GM12878 (cell line): ENCODE measurements at regions not wholly inside any gene's neighbourhood (a gene's known extent, or its start where the extent isn't known, plus 50 kb on each side); places are given as distances from the start of the nearest gene placed in this dataset.

ENCODE experiments used
- ATAC-seq: fragments of 200-7000 bp; cut with Tn5 transposase; 3 replicates; pipeline ENCODE4 v1.9.1; 2020; ENCODE audit warnings: mild to moderate bottlenecking, moderate library complexity
- BruUV-seq: library from RNA; stranded (reverse); fragments of 400-500 nt; replicated peaks from 2 replicates; lab custom pipeline; 2021; lab: Mats Ljungman, UMichigan
- CTCF ChIA-PET: fragments of 300-600 bp; sonication (Branson Sonifier 250); formaldehyde crosslinking; extraction: SDS; loops from one replicate; lab custom pipeline; 2021; ENCODE audit warnings: inconsistent platforms; lab: Yijun Ruan, JAX
- POLR2A ChIA-PET: fragments of 350-600 bp; formaldehyde crosslinking; extraction: SDS; loops from one replicate; lab custom pipeline; 2021; ENCODE audit warnings: inconsistent platforms; lab: Charles Lee
- RAD21 ChIA-PET: fragments of 300-600 bp; sonication (Branson Sonifier 250); formaldehyde crosslinking; loops from one replicate; lab custom pipeline; 2023; ENCODE audit warnings: antibody characterized with exemption; ENCODE audit not compliant: unreplicated experiment; lab: Charles Lee
- SMC1A ChIA-PET: fragments of 300-600 bp; sonication (Branson Sonifier 250); formaldehyde crosslinking; loops from one replicate; lab custom pipeline; 2023; ENCODE audit not compliant: unreplicated experiment, uncharacterized antibody; lab: Charles Lee
- DNase-seq: peaks from one replicate; pipeline ENCODE4 v3.0.0-alpha.2; 2011; ENCODE audit warnings: low read depth, low spot score
- FAIRE-seq: peaks from 3 replicates; lab custom pipeline; 2011; peaks lifted over from hg19 to GRCh38; lab: Jason Lieb, UNC
- H2AFZ ChIP-seq: 2 replicates; pipeline ENCODE4 v1.6.0; 2011; ENCODE audit warnings: low read depth, low read length, control low read depth; ENCODE audit not compliant: control insufficient read depth
- H3K27ac ChIP-seq: 2 replicates; pipeline ENCODE4 v1.5.1; 2011; ENCODE audit warnings: control low read depth; ENCODE audit not compliant: control insufficient read depth, insufficient read depth
- H3K27me3 ChIP-seq, 2 experiments: replicated peaks in 1 of 2; 2 replicates each; pipeline versions ENCODE4 v1.6.0 to v1.6.1; 2011; ENCODE audit warnings: low read length in 1 of 2; ENCODE audit not compliant: control insufficient read depth in 2 of 2, insufficient read depth in 2 of 2
- H3K36me3 ChIP-seq, 2 experiments: 2 replicates each; pipeline ENCODE4 v1.5.1; 2011; ENCODE audit warnings: low read length in 1 of 2; ENCODE audit not compliant: control insufficient read depth in 2 of 2, insufficient read depth in 2 of 2
- H3K4me1 ChIP-seq: 2 replicates; pipeline ENCODE4 v1.6.1; 2011; ENCODE audit warnings: mild to moderate bottlenecking, low read length, moderate library complexity, mixed read lengths; ENCODE audit not compliant: control insufficient read depth, insufficient read depth
- H3K4me2 ChIP-seq: 2 replicates; pipeline ENCODE4 v1.6.0; 2011; ENCODE audit warnings: control low read depth; ENCODE audit not compliant: control insufficient read depth, insufficient read depth
- H3K4me3 ChIP-seq: fragments of 200-600 bp; sonication (generic); 2 replicates; pipeline ENCODE4 v1.5.1; 2016
- H3K79me2 ChIP-seq: 2 replicates; pipeline ENCODE4 v1.6.0; 2011; ENCODE audit warnings: low read length; ENCODE audit not compliant: control insufficient read depth, insufficient read depth
- H3K9ac ChIP-seq: 2 replicates; pipeline ENCODE4 v1.8.0; 2011; ENCODE audit warnings: low read length, control low read depth, mixed read lengths; ENCODE audit not compliant: control insufficient read depth, insufficient read depth
- H3K9me3 ChIP-seq: replicated peaks from 3 replicates; pipeline ENCODE4 v1.5.1; 2011; ENCODE audit warnings: mild to moderate bottlenecking, low read length; ENCODE audit not compliant: control insufficient read depth, insufficient read depth
- H4K20me1 ChIP-seq: 2 replicates; pipeline ENCODE4 v1.6.0; 2011; ENCODE audit not compliant: control insufficient read depth, insufficient read depth
- CHD2 ChIP-seq: IDR thresholded peaks from 2 replicates; pipeline ENCODE4 v1.6.1; 2011; ENCODE audit warnings: low read depth, low read length, improper control_type of control experiment, borderline replicate concordance
- HDGF ChIP-seq: fragments of 450-650 bp; IDR thresholded peaks from 2 replicates; pipeline ENCODE4 v1.6.1; 2016; ENCODE audit warnings: antibody characterized with exemption
- IRF4 ChIP-seq: IDR thresholded peaks from 2 replicates; pipeline ENCODE4 v1.6.1; 2011; ENCODE audit warnings: low read depth, low read length
- JUNB ChIP-seq: IDR thresholded peaks from 2 replicates; pipeline ENCODE4 v1.6.1; 2016; ENCODE audit warnings: antibody characterized with exemption, mild to moderate bottlenecking
- NR2F1 ChIP-seq: fragments of 450-650 bp; conservative IDR thresholded peaks from 2 replicates; pipeline ENCODE4 v1.6.1; 2017; ENCODE audit warnings: mild to moderate bottlenecking
- SUPT20H ChIP-seq: IDR thresholded peaks from 2 replicates; pipeline ENCODE4 v1.6.1; 2011; ENCODE audit warnings: low read depth, mild to moderate bottlenecking, low read length, moderate library complexity, borderline replicate concordance; ENCODE audit not compliant: control insufficient read depth
- ZBTB11 ChIP-seq: fragments of 450-650 bp; formaldehyde crosslinking; IDR thresholded peaks from 2 replicates; pipeline ENCODE4 v1.5.0; 2022; ENCODE audit warnings: mild to moderate bottlenecking, missing genetic modification characterization
- ZNF622 ChIP-seq: fragments of 450-650 bp; IDR thresholded peaks from 2 replicates; pipeline ENCODE4 v1.6.1; 2017; ENCODE audit warnings: mild to moderate bottlenecking, inconsistent platforms
- WGBS: methylation state at CpG from one replicate; pipeline ENCODE4 v1.1.6; 2016; ENCODE audit warnings: low lambda C conversion rate; ENCODE audit not compliant: insufficient replicate concordance, insufficient coverage; ENCODE audit errors: missing lambda C conversion rate; 5-methylcytosine and 5-hydroxymethylcytosine counted together
- in situ Hi-C: fragments of 300-500 bp; cut with MboI; formaldehyde crosslinking; loops from 9 replicates; pipeline ENCODE4 v1.14.3; 2018; ENCODE audit warnings: mixed read lengths
- intact Hi-C: fragments of 100-400 bp; cut with micrococcal nuclease; formaldehyde crosslinking; loops from one replicate; pipeline ENCODE4 v1.14.2; 2022; ENCODE audit not compliant: unreplicated experiment

DNA sequence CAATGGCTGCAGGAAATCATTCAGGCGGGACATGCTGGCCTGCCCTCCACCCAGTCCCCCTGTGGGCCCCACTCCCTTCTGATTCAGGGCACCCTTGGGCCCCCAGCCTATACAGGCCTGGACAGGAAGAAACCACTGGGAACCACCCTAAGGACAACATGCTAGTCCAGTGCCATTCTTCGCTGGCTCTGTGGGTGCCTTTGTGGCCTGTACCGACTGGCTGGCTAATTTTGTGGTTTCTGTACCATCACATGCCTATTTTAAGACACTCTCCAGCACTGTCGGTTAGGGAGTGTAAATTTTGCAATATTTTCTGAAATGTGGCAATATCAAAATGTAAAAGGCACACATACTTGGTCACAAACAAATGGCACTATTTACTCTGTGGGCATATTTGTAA, 61.4 kb upstream of the POLG start:
- WGBS = 33% methylated on average over 4 of the region's 4 CpGs

More for the DNA sequence above, 61.4 kb upstream of the POLG start:
- FAIRE-seq (no peak), ATAC-seq (no peak), DNase-seq (no peak)
- Histone ChIP-seq H3K27ac (no peak overlapping the region), H3K4me2 (no peak overlapping the region), H3K27me3 (peaks cover 0 to 3% of the 10 kb centered on the region in 2 experiments; a peak in 2 of 4 replicates), H3K4me3 (no peak overlapping the region), H3K79me2 (no peaks in the 10 kb centered on the region), H3K36me3 (no peaks in the 10 kb centered on the region), H3K4me1 (peaks cover 5% of the 10 kb centered on the region; the same call in 1 of the 2 replicates), H4K20me1 (no peaks in the 10 kb centered on the region), H2AFZ (no peak overlapping the region), H3K9me3 (no peaks in the 10 kb centered on the region), H3K9ac (no peak overlapping the region)
- CTCF ChIA-PET = interaction anchor here (2.0 kb wide), 1 partner anchor 37 kb away, joined by 7 read pairs; no protein-coding TSS in a partner anchor
- in situ Hi-C loops (no loop called here), intact Hi-C loops (no loop called here)
- POLR2A ChIA-PET = no interaction called here
- BruUV-seq = no TSS peak
- TF ChIP-seq JUNB (no peak), NR2F1 (no peak), HDGF (no peak), ZNF622 (no peak), CHD2 (no peak), ZBTB11 (CRISPR knock-in tag) (no peak), IRF4 (no peak), SUPT20H (no peak)
- SMC1A ChIA-PET = no interaction called here
- RAD21 ChIA-PET = no interaction called here
